ENCODE measurements at regions not wholly inside any gene's neighbourhood (a gene's known extent, or its start where the extent isn't known, plus 50 kb on each side); places are given as distances from the start of the nearest gene placed in this dataset.

DNA sequence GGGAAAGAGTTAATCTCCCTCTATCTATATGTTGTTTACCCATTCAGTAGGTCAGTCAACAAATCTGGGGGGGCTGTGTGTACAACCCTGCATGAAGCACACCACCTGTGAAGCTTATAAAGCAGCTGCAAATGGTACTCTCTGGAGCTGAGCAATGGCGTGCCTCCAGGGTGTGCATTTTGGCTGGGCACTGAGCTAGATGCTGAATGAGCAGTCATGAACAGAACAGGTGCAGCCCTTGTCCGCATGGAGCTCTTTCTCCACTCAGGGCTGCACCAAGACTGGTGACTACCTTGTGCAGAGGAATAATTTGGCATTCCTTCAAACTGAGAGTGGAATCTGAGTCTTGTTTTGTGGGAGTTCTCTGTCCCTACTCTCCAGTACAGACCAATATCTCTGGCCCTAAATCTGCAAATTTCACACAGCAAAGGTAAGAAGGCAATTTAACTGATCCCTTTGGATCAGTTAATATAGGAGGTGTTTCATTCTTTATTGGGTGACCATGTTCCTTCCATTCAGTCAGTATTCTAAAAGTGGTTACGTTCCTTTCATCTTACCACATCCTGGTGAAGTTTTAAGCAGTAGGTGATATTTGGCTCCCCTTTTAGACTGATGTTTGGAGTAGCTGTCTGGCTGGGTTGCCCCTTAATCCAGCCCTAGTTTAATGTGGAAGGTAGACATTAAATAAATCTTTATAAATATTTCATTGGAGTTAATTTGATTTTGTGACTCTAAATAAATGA, 76.0 kb downstream of the GPR88 start:
- TF ChIP-seq, protein P1, sequence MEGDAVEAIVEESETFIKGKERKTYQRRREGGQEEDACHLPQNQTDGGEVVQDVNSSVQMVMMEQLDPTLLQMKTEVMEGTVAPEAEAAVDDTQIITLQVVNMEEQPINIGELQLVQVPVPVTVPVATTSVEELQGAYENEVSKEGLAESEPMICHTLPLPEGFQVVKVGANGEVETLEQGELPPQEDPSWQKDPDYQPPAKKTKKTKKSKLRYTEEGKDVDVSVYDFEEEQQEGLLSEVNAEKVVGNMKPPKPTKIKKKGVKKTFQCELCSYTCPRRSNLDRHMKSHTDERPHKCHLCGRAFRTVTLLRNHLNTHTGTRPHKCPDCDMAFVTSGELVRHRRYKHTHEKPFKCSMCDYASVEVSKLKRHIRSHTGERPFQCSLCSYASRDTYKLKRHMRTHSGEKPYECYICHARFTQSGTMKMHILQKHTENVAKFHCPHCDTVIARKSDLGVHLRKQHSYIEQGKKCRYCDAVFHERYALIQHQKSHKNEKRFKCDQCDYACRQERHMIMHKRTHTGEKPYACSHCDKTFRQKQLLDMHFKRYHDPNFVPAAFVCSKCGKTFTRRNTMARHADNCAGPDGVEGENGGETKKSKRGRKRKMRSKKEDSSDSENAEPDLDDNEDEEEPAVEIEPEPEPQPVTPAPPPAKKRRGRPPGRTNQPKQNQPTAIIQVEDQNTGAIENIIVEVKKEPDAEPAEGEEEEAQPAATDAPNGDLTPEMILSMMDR (IDR thresholded peaks at IDR 0.05): no peak
- no peak for TF ChIP-seq ZFX (IDR thresholded peaks at IDR 0.05; ENCODE audit: borderline replicate concordance)
